Activated CD4-positive, alpha-beta T cell treated with anti-CD3 and anti-CD28 coated beads, Interleukin-2, amount 10 ng/mL, durations not matched to agents 24 days and 14 days (primary cell): ENCODE measurements at regions not wholly inside any gene's neighbourhood (a gene's known extent, or its start where the extent isn't known, plus 50 kb on each side); places are given as distances from the start of the nearest gene placed in this dataset.

Experiments
- DNase-seq: peaks from one replicate; pipeline ENCODE4 v3.0.0; 2022
- H3K27ac Mint-ChIP-seq: one replicate; pipeline ENCODE4 v1.8.0; 2022; ENCODE audit warnings: mild to moderate bottlenecking, mixed read lengths
- H3K27me3 Mint-ChIP-seq: one replicate; pipeline ENCODE4 v1.8.0; 2022; ENCODE audit warnings: mixed read lengths
- H3K36me3 Mint-ChIP-seq: one replicate; pipeline ENCODE4 v1.8.0; 2022; ENCODE audit warnings: low read depth, mild to moderate bottlenecking, mixed read lengths
- H3K4me1 Mint-ChIP-seq: one replicate; pipeline ENCODE4 v1.8.0; 2021; ENCODE audit warnings: mixed read lengths
- H3K4me3 Mint-ChIP-seq: one replicate; pipeline ENCODE4 v1.8.0; 2022; ENCODE audit warnings: mild to moderate bottlenecking, moderate library complexity, mixed read lengths
- H3K9me3 Mint-ChIP-seq: one replicate; pipeline ENCODE4 v1.8.0; 2021; ENCODE audit warnings: mixed read lengths
- intact Hi-C: fragments of 100-400 bp; cut with micrococcal nuclease; formaldehyde crosslinking; loops from one replicate; pipeline ENCODE4 v1.15.1; 2023

DNA sequence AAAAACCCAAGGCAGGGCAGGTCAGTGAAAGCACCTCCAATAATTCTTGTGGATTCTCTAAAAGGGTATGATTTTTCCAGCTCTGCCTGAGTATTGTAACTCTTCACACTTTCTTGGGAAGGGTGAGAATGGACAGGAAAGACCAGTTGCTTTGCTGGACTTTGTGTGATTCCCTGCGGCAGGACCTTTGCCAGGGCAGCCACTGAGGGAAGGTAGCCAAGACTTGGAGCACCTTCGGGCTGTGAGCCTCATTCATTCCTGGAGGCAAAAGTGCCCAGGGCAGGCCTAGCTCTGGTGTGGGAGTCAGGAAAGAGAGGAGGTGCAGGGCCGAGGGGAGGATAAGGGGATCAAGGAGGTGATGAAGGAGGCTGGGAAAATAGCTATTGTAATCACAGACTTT lies 80.2 kb downstream of the VCPKMT start:
- Mint-ChIP-seq H3K9me3 (no peaks in the 10 kb centered on the region), H3K36me3 (peaks cover 41% of the 10 kb centered on the region), H3K4me1 (peaks cover 56% of the 10 kb centered on the region), H3K27ac (peak overlapping the region; percentile 58), H3K4me3 (no peak overlapping the region), H3K27me3 (no peaks in the 10 kb centered on the region)
- intact Hi-C loops: loop anchor here (5.0 kb wide), 1 partner anchor 286 kb away; no protein-coding TSS in a partner anchor
- no peak for DNase-seq

DNA sequence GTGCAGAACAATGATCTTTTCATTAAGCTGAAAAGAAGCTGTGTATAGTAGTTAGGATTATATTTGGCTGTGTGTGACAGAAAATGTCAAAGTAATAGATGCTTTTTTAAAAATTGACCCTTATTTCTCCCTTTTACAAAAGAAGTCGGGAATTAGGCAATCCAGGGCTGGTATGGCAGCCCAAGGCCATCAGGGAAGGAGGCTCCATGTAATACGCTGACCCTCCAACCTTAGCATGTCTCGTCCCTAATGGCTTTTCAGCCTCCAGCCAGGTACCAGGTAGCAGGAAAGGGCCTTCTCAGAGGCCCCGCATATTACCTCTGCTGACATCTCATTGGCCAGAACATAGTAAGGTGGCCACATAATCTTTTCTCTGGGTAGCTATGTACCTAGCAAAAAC lies 79.7 kb downstream of the VCPKMT start:
- intact Hi-C loops: loop anchor here (5.0 kb wide), 1 partner anchor 286 kb away; no protein-coding TSS in a partner anchor
- H3K4me1 Mint-ChIP-seq: peaks cover 59% of the 10 kb centered on the region
- H3K36me3 Mint-ChIP-seq: peaks cover 38% of the 10 kb centered on the region
- H3K27me3 Mint-ChIP-seq: no peaks in the 10 kb centered on the region
- peak overlapping the region; percentile 58 for H3K27ac Mint-ChIP-seq
- DNase-seq: no peak
- H3K4me3 Mint-ChIP-seq: no peak overlapping the region
- H3K9me3 Mint-ChIP-seq: no peaks in the 10 kb centered on the region

DNA sequence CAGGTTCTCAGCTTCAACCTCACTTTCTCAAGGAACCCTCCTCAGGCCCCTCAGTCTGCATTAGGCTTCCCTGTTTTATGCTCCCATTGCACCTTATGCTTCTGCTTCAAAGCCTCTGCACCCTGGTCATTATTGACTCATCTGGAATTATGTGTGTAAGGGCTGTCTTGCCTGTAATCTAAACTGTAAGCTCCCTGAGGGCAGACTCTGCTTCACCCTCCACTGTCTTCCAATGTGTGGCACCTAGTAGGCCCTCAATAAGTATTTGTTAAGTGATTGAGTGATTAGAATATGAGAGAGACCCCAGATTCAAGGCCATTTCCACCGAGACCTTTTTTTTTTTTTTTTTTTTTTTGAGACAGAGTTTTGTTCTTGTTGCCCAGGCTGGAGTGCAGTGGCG lies 79.1 kb downstream of the VCPKMT start:
- Mint-ChIP-seq H3K36me3 (peaks cover 33% of the 10 kb centered on the region), H3K4me3 (peak overlapping the region; percentile 28), H3K9me3 (no peaks in the 10 kb centered on the region), H3K4me1 (peaks cover 60% of the 10 kb centered on the region), H3K27ac (no peak overlapping the region), H3K27me3 (no peaks in the 10 kb centered on the region)
- intact Hi-C loops: loop anchor here (5.0 kb wide), 1 partner anchor 285 kb away; no protein-coding TSS in a partner anchor
- DNase-seq: no peak

DNA sequence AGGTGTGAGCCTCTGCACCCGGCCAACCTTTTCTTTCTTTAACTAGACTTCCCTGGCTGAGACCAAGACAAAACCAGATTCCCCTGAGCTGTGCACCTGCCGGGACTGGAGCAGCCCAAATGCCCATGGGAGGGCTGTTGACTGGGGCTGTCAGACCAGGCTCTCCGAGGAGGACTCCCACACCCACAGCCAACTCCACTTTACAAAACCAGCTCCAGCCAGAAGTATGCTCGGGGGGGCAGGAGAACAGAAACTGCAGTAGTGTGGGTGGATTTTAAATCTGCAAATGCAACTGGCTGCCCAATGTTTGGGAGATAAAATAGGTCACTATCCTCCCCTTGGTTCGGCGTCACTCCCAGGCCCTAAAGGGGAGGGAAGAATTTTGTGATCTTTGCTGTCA lies 78.5 kb downstream of the VCPKMT start:
- H3K4me1 Mint-ChIP-seq: peaks cover 59% of the 10 kb centered on the region
- DNase-seq: no peak
- peaks cover 29% of the 10 kb centered on the region for H3K36me3 Mint-ChIP-seq
- no peaks in the 10 kb centered on the region for H3K27me3 Mint-ChIP-seq
- peak overlapping the region; percentile 81 for H3K4me3 Mint-ChIP-seq
- no peaks in the 10 kb centered on the region for H3K9me3 Mint-ChIP-seq
- intact Hi-C loops: loop anchor here (1.0 to 5.0 kb wide), 14 partner anchors 17 to 484 kb away; partner anchors contain the start of gene SOS2
- peak overlapping the region; percentile 98 for H3K27ac Mint-ChIP-seq

DNA sequence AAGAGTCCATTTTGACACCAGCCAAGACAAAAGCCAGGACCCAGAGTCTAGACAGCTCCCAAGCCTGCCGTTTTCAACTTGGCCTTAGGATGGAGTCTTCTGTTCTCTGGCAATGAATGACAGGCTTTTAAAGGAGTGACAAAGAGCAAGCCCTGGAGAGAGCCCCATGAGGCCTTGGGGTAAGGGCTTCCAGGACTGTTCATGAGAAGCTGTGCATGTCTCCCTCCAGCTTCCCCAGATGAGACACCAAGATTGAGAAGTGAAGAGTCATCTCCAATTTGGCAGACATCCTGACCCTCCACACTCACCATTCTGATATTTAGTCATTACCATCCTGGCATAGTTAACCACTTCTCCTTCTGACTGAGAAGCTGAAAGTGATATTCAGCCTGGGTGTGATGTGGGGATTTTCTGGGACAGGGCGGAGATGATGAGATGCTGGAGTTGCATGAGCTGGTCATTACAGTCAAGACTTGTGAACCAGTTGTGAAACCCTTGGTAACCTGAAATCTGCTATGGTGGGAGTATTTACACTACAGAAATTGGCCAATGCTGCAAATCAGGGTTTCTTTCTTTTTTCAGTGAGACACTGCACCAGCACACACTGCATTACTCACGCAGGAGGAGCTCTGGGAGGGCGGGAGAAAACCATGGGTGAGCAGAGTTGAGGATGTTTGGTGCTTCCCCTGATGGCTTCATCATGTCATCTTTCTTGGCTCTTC lies 77.8 kb downstream of the VCPKMT start:
- Mint-ChIP-seq H3K4me1 (peaks cover 58% of the 10 kb centered on the region), H3K27ac (peak overlapping the region; percentile 98), H3K27me3 (no peaks in the 10 kb centered on the region), H3K4me3 (peak overlapping the region; percentile 81), H3K9me3 (no peaks in the 10 kb centered on the region), H3K36me3 (peaks cover 29% of the 10 kb centered on the region)
- DNase-seq: peak; percentile 87
- intact Hi-C loops: loop anchor here (1.0 to 5.0 kb wide), 14 partner anchors 18 to 484 kb away; partner anchors contain the start of gene SOS2

DNA sequence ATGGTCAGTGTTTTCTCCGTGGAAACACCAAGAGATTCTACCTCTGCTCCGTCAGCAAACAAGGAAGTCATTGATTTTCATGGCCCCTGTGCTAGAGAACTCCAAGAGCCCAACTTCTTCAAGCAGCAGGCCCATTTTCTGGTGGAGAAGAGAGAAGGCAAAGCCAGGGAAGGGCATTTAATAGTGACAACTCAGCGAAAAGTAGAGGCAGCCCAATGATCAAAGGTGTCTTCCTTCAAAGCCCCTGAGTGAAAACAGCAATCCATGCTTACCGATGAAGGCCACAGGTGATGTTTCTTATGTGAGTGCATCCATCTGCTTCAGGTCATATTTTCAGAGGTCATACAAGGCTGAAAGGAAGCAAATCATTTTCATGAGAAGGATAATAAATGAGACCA lies 77.3 kb downstream of the VCPKMT start:
- no peaks in the 10 kb centered on the region for H3K9me3 Mint-ChIP-seq
- H3K27ac Mint-ChIP-seq: peak overlapping the region; percentile 98
- no peak for DNase-seq
- no peaks in the 10 kb centered on the region for H3K27me3 Mint-ChIP-seq
- peak overlapping the region; percentile 81 for H3K4me3 Mint-ChIP-seq
- peaks cover 28% of the 10 kb centered on the region for H3K36me3 Mint-ChIP-seq
- intact Hi-C loops: loop anchor here (2.0 to 5.0 kb wide), 3 partner anchors 18 to 283 kb away; partner anchors contain the start of gene SOS2
- peaks cover 57% of the 10 kb centered on the region for H3K4me1 Mint-ChIP-seq

DNA sequence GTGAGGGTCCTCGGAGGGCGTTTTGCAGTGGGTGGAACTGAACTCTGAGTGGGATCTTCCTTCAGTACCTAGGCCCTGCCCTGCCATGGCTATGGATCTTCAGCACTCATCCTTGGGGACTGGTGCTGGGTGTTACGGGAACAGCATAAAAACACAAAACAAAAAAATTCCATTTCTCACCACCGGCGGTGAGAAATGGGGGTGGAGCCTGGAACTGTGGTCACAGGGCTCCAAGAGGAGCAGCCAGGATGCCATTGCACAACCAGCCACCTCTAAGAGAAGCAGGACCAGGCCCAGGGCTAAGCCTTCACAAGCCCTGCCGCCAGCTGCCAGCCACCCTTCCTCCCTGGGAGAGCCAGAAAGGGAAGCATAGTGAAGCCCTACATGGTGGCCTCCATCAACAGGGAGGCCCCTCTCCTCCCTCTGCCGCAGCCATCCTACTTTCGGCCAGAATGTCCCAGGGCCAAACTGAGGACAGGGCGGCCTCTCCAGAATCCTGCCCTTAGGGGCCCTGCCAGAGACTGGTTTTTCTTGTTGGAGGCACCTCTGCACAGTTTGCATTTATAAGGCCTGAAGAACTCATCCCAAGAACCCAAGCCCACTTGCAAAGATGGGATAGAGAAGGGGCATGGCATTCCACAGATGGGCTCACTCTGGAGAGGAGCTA lies 76.5 kb downstream of the VCPKMT start:
- DNase-seq: peak; percentile 64
- H3K27ac Mint-ChIP-seq: peak overlapping the region; percentile 98
- peaks cover 26% of the 10 kb centered on the region for H3K36me3 Mint-ChIP-seq
- H3K27me3 Mint-ChIP-seq: no peaks in the 10 kb centered on the region
- peak overlapping the region; percentile 81 for H3K4me3 Mint-ChIP-seq
- no peaks in the 10 kb centered on the region for H3K9me3 Mint-ChIP-seq
- peaks cover 62% of the 10 kb centered on the region for H3K4me1 Mint-ChIP-seq
- intact Hi-C loops: loop anchor here (2.0 to 5.0 kb wide), 3 partner anchors 19 to 282 kb away; partner anchors contain the start of gene SOS2

DNA sequence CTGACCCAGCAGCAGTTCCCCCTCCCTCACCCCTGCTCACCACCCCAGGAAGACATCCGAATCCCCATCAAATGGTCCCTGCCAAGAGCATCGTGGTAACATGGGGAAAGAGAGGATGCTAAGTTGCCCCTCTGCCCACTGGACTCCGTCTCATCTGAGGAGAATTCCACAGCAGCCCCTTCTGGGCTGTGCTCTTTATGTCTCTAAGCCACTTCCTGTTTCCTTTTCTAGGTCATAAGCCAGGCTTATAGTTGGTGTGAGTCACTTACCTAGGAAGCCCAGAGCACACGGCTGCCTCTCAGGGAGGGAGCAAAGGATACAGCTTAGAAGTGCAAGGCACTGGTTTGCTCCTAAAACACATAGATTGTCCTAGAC lies 76.0 kb downstream of the VCPKMT start:
- intact Hi-C loops: no loop called here
- H3K36me3 Mint-ChIP-seq: peaks cover 30% of the 10 kb centered on the region
- no peaks in the 10 kb centered on the region for H3K9me3 Mint-ChIP-seq
- H3K4me1 Mint-ChIP-seq: peaks cover 66% of the 10 kb centered on the region
- peak overlapping the region; percentile 98 for H3K27ac Mint-ChIP-seq
- H3K27me3 Mint-ChIP-seq: no peaks in the 10 kb centered on the region
- peak overlapping the region; percentile 81 for H3K4me3 Mint-ChIP-seq
- DNase-seq: peak; percentile 84

DNA sequence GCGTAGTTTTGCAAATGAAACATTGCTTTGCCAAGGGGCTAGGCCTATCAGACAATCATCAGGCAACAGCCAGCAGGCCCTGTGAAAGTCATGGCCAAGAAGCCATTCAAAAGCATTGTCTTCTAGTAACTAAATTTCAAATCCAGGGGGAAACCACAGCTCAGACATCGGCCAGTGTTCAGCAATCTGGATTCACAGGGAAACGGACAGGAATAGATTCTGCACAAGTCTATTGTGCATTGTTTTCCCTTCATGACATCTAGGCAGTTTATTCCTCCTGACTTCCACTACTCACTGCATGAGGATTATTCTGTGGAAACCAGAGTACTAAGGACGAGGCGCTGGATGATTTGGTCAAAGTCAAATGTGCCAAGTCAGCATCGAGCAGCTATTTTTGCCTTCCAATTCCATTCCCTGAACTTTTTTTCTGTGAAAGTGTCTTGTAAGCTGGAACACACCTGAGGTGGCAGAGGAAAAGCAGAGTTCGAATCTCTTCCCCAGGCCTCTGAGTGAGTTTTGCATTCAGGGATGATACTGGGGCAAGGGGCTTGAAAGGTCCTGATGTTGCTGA lies 75.4 kb downstream of the VCPKMT start:
- Mint-ChIP-seq H3K27ac (peak overlapping the region; percentile 98), H3K4me3 (peak overlapping the region; percentile 81), H3K36me3 (peaks cover 35% of the 10 kb centered on the region), H3K9me3 (peaks cover 3% of the 10 kb centered on the region), H3K4me1 (peaks cover 72% of the 10 kb centered on the region), H3K27me3 (no peaks in the 10 kb centered on the region)
- intact Hi-C loops: no loop called here
- DNase-seq: no peak

DNA sequence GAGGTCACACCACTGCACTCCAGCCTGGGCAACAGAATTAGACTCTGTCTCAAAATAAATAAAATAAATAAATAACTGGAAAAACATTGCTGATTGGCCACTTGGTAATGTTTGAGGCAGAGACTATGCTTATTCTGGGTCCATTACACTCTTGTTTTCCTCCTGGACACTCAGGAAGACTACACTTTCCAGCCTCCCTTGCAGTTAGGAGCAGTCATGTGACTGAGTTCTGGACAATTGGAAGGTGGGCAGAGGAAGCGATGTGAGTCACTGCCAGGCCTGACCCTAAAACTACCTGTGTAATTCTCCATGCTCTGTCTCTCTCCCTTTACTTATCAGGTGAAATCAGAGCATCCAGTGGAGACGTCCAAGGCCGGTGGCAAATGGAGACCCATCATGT lies 74.4 kb downstream of the VCPKMT start:
- Mint-ChIP-seq H3K27ac (no peak overlapping the region), H3K4me3 (no peak overlapping the region), H3K4me1 (peaks cover 73% of the 10 kb centered on the region), H3K9me3 (peaks cover 3% of the 10 kb centered on the region), H3K36me3 (peaks cover 39% of the 10 kb centered on the region), H3K27me3 (no peaks in the 10 kb centered on the region)
- intact Hi-C loops: no loop called here
- no peak for DNase-seq

DNA sequence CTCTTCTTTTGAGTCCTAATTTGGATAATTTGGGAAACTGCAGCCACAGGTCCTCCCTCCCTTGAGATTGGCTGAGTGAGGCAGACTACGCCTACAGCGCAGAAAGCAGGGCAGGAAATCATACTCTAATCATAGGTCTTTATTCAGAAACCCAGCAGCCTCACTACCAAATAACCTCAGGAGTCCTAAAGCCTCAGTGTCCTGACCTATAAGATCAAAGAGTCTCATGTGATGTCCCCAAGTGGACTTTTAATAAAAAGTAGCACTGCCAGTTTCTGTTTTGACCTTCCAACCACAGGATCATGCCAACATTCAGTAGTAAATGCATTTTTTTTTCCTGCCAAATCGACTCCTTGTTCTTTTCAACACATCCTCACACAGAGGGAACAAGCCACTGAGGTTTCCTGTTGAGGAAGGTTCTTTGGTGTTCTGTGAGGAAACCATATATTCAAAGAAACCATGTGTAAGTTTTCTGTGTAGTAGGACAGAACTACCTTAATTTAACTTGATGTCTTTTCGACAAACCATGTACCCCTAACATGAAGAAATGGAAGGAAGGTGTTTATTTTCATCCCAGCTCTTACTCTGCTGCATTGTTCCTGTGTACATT lies 72.2 kb downstream of the VCPKMT start:
- no peaks in the 10 kb centered on the region for H3K27me3 Mint-ChIP-seq
- peaks cover 3% of the 10 kb centered on the region for H3K9me3 Mint-ChIP-seq
- intact Hi-C loops: no loop called here
- peak overlapping the region; percentile 96 for H3K27ac Mint-ChIP-seq
- H3K4me3 Mint-ChIP-seq: peak overlapping the region; percentile 67
- H3K4me1 Mint-ChIP-seq: peaks cover 63% of the 10 kb centered on the region
- H3K36me3 Mint-ChIP-seq: peaks cover 29% of the 10 kb centered on the region
- peak; percentile 78 for DNase-seq

DNA sequence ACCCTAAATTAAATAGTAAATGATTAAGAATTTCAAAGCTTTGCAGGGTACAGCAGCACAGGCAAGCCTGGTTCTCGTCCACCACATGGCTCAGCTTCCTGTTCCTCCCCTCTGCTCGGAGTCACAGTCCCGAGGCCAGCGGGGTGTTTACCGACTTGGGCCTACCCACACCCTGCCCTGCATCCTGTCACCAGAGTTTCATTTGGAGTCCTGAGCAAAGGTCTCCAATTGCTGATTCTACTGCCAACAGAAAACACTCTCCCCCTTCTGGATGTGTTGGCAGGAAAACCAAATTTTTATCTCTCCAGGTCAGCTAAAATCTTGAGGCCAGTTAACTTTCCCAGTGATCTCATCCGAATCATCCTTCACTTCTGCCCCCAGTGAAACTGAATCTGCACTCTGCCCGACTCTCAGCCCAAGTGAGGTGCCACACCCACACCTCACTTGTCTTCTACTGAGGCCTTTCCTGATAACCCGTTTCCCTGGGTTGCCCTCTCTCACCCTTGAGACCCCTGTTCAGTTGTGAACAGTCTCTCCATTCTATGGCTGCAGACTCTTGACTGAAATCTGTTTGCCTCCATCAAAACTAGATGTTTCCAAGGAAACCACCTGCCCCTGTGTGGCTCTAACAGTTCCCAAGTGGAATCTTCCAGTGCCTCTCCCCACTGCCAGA lies 71.2 kb downstream of the VCPKMT start:
- peaks cover 3% of the 10 kb centered on the region for H3K9me3 Mint-ChIP-seq
- peaks cover 55% of the 10 kb centered on the region for H3K4me1 Mint-ChIP-seq
- intact Hi-C loops: loop anchor here (1.0 kb wide), 2 partner anchors 16 to 38 kb away; no protein-coding TSS in a partner anchor
- DNase-seq: peak; percentile 93
- H3K36me3 Mint-ChIP-seq: peaks cover 28% of the 10 kb centered on the region
- no peaks in the 10 kb centered on the region for H3K27me3 Mint-ChIP-seq
- peak overlapping the region; percentile 93 for H3K27ac Mint-ChIP-seq
- H3K4me3 Mint-ChIP-seq: peak overlapping the region; percentile 48

DNA sequence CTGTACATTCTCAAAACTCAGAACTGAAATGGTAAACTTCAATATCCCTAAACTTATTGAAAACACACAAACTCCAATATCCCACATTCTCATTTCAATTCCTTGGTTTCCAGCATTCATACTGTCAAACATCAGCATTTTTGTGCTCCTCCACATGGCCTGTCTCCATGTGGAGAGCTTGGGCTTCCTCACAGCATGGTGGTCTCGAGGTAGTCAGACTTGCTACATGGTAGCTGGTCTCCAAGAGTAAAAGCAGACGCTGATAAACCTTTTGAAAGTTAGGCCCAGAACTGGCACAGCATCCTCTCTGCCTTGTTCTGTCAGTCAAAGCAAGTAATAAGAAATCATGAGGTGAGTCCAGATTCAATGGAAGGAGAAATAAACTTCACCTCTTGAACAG lies 70.5 kb downstream of the VCPKMT start:
- Mint-ChIP-seq H3K9me3 (peaks cover 3% of the 10 kb centered on the region), H3K27ac (peak overlapping the region; percentile 93), H3K27me3 (no peaks in the 10 kb centered on the region), H3K36me3 (peaks cover 24% of the 10 kb centered on the region), H3K4me3 (peak overlapping the region; percentile 48), H3K4me1 (peaks cover 48% of the 10 kb centered on the region)
- intact Hi-C loops: loop anchor here (1.0 kb wide), 2 partner anchors 15 to 37 kb away; no protein-coding TSS in a partner anchor
- no peak for DNase-seq
